AG08395 (cell line): ENCODE measurements at regions not wholly inside any gene's neighbourhood (a gene's known extent, or its start where the extent isn't known, plus 50 kb on each side); places are given as distances from the start of the nearest gene placed in this dataset.

Source experiments
- DNase-seq: peaks from one replicate; pipeline ENCODE4 v3.0.0; 2012; ENCODE audit warnings: mixed read lengths, low spot score

DNA sequence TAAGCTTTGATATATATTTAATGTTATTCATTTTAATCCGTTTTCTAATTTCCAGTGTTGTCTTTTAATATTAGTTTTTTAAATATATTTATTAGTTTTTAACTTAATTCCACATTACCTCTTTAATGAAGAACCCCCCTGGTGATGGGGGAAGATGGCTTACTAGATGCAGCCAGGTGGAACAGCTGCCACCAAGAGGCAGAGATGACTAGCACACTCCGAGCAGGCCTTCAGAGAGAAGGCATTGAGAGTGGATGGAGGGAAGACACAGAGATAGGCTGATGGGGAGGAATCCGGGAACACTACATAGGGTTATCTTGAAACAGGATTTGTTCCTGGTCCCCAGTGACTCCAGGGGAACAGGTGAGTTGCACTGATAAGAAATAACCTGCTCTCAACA lies 771.6 kb downstream of the LRFN5 start:
- no peak for DNase-seq

- DNase-seq: no peak
These were observed 767.7 kb downstream of the LRFN5 start for GRCh38 chr14:42374332-42374731.

DNA sequence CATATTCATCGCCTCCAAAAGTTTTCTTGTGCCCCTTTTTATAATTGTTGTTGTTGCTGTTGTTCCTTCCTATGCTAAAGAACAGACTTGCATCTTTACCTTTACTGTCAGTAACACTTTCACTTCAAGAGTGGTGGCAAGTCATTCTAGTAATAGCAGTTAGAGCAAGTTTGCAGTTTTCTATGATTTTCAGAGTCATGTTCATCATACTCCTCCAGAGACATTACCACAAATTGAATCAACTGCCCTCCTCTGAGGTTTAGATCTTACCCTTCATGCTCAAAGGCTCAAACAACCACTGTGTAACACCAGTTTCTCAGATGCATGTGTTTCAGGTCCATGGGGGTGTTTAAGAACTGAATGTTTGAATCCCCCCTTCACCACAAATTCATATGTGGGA lies 763.4 kb downstream of the LRFN5 start:
- DNase-seq: no peak

- DNase-seq: no peak
These were observed 761.6 kb downstream of the LRFN5 start for GRCh38 chr14:42368234-42368633.

GRCh38 chr14:42353315-42353714 lies 746.6 kb downstream of the LRFN5 start:
- DNase-seq: no peak

DNA sequence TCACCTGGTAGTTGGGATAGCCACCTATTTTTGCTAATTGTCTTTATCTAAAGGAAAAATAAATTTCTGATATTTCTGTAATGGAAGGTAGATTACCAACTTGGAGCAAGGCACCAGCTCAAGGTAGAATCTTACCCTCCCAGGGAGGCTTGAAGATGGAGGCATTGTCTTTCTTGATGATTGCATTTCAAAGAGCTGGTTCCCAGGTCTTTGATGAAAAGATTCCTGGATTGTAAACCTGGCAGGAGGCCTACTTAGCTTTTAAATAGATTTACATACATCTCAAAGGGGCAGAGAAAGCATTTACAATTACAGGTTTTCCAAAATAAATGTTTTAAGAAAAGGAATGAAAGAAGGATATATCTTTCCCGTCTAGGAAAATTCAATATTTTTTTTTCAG lies 729.2 kb downstream of the LRFN5 start:
- no peak for DNase-seq

- DNase-seq: no peak
These were observed 728.3 kb downstream of the LRFN5 start for GRCh38 chr14:42334931-42335330.

GRCh38 chr14:42323426-42323825 lies 716.8 kb downstream of the LRFN5 start:
- no peak for DNase-seq

DNA sequence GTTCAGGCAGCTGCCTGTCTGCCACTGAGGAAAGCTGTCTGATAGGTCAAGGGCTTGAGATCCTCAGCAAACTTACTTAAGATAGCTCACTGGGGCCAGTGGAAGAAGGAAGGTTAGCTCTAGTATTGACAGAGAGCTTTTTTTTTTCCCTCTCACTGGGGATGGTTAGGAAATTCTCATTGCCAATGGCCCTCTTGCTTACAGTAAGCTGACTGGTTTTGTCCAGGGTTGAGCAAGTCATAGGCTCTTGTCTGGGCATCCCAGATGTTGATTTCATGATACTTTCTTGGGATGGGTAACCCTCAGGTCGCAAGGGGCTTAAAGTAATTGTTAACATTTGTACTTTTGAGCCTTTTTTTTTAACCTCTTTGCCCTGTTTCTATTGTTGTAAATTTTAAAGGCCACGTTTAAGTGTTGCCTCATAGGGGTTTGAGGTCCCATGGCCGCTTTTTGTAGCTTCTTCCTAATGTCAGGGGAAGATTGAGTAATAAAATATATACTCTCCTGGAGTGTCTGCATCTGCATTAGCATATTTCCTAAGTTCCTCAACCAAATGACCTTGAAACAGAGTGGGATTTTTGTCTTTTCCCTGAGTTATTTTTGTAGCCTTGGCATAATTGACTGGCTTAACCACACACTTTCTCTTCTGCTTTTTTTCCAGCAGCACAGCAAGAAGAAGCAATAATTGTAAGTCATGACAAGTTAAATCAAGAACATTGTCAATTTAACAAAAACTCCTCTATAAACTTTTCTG lies 716.0 kb downstream of the LRFN5 start:
- DNase-seq: no peak

DNA sequence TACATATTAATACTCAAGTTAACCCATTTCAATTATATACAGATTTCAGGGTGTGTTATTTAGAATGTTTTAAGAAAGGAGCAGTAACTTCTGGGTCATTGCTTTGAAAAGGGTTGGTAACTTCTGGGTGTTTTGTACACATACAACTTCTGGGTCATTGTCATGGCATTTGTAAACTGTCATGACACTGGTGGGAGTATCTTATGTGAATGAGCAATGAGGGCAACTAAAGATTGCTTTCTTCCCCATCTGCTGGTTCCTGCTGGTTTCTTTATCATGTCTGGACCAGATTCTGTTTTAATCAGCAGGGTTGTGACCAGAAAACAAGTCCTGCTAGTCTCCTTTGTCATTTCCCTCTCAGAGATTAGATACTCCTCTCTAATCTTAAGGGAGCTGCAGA lies 713.3 kb downstream of the LRFN5 start:
- DNase-seq: no peak

- DNase-seq: no peak
These were observed 710.0 kb downstream of the LRFN5 start for GRCh38 chr14:42316693-42317092.

GRCh38 chr14:42311876-42312275 lies 705.2 kb downstream of the LRFN5 start:
- no peak for DNase-seq

DNA sequence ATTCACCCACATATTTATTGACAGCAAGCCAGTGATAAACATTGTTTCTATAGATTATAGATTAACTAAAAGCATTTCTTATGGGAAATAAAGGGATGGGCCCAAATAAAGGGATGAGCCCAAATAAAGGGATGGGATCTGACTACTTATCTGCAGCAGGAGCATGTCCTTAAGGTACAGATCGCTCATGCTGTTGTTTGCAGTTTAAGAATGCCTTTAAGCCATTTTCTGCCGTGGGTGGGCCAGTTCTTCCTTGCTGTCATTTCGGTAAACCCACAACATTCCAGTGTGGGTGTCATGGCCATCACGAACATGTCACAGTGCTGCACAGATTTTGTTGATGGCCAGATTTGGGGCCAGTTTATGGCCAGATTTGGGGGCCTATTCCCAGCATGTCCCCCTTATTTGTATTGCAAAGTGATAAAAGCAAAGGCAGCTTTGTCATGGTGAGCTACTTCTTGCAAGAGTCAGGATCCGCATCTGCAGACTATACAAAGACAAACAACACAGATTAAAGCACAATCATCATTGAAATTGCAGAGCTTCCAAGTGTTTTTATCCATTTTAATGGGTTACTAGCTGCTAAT lies 700.7 kb downstream of the LRFN5 start:
- DNase-seq: no peak

DNA sequence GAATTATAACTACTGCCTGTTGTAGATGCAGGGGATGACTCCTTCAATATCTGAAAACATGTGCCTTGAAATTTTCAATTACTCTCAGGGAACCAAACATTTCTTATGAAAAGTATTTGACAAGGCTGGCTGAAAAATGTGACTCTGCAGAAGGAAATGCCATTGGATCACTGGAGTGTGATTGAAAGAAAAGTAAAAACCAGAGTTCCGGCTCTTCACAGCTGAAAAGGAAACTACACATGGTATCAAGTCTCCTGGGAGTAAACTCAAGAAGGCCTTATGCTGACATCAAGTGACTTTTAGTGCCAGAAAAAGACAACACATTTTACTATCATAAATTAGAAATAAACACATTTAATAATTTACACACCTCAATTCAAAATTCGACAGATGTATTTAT lies 693.0 kb downstream of the LRFN5 start:
- no peak for DNase-seq

- DNase-seq: no peak
These were observed 686.5 kb downstream of the LRFN5 start for GRCh38 chr14:42293180-42293579.

- DNase-seq: no peak
These were observed 671.2 kb downstream of the LRFN5 start for GRCh38 chr14:42277840-42278239.

DNA sequence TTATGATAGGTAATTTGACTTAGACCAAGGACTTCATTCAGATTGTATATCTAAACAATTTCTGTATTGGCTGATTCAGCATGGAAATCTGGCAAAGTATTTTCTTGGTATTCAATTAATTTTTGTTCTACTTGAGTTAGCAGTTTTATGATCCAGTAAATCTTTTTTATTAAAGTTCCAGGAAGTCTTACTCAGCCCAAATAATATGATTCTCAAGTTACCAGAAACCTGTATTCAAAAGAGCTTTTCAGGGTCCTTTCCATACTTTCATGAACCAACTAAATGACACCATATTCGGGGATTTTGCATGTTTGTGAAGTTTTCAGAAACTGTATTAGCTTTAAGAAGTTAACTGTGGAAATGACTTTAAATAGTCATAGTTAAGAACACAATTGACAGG lies 662.6 kb downstream of the LRFN5 start:
- DNase-seq: no peak

DNA sequence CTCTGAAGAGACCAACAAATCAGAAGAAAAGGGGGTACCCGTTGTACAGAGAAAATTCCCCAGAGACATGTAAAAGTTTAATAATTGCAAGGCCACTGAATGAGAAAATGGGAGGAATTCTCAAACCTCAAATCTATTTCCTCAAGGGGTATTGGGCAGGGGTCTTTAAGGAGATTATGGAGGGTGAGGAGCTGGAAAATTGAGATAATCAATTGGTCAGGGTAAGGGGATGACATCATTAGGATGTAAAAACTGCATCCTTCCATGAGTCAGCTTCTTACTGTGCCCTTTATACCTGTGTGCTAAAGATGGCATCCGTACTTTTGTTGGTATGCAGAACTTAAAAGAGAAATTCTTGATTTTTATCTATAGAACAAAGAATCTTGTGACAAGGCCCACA lies 641.5 kb downstream of the LRFN5 start:
- DNase-seq: no peak

DNA sequence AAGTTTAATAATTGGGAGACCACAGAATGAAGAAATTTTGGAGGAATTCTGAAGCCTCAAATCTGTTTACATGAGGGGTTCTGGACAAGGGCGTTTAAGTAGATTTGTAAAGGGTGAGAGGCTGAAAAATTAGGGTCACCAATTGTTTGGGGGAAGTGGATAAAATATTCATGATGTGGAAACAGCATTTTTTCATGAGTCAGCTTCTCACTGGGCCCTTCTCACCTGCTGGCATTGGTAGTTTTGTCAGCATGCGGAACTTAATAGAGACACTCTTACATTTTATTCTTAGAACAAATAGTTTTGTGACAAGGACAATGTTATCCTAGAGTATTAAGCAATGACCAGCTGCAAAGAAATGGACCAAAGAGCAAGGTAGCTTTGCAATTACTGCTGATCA lies 634.4 kb downstream of the LRFN5 start:
- no peak for DNase-seq

DNA sequence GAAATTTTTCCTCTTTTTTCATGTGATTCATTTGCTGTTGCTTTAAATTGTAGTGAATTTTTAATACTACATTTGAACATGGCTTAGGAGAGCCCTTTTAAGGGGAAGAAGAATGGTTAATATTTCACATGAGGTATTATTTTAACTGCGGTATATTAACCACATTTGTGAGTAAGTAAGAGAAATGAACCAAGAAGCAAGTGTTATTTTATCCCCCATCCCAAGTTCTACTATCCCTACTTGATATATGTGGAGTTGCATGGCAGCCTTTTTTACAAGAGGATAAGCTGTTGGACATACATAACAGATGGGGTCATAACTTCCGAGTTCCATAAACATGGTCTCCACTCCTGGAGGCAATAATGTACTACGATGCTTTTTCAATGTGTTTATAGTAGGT lies 623.3 kb downstream of the LRFN5 start:
- no peak for DNase-seq

- no peak for DNase-seq
These were observed 622.6 kb downstream of the LRFN5 start for GRCh38 chr14:42229294-42229693.

GRCh38 chr14:42228611-42229010 lies 621.9 kb downstream of the LRFN5 start:
- DNase-seq: no peak

GRCh38 chr14:42224053-42224888 lies 617.6 kb downstream of the LRFN5 start:
- peak; percentile 45 for DNase-seq
